ENCODE measurements at regions not wholly inside any gene's neighbourhood (a gene's known extent, or its start where the extent isn't known, plus 50 kb on each side); places are given as distances from the start of the nearest gene placed in this dataset.

- no peak for DNase-seq (ENCODE audit: unreplicated experiment)
- POLR2A ChIA-PET = interaction anchor here (0.6 to 1.1 kb wide), 3 partner anchors 9 to 53 kb away, joined by 3 to 5 read pairs (median 3); no protein-coding TSS in a partner anchor
- H3K4me3 Mint-ChIP-seq (ENCODE audit: unreplicated experiment) = no peak overlapping the region
- CTCF ChIA-PET = interaction anchor here (0.7 to 0.8 kb wide), 2 partner anchors 8 to 18 kb away, joined by 4 read pairs; no protein-coding TSS in a partner anchor
- no peak for TF ChIP-seq CTCF (IDR thresholded peaks at IDR 0.05; ENCODE audit: unreplicated experiment)
- peaks cover 14% of the 10 kb centered on the region for H3K27me3 Mint-ChIP-seq (ENCODE audit: insufficient read depth, unreplicated experiment)
- no peaks in the 10 kb centered on the region for H3K36me3 Mint-ChIP-seq (ENCODE audit: insufficient read depth, unreplicated experiment)
- intact Hi-C loops (cut with micrococcal nuclease) = no loop called here
- no peak overlapping the region for H3K27ac Mint-ChIP-seq (ENCODE audit: low read depth, unreplicated experiment)
- peaks cover 5% of the 10 kb centered on the region for H3K4me1 Mint-ChIP-seq (ENCODE audit: insufficient read depth, unreplicated experiment)
- H3K9me3 Mint-ChIP-seq (ENCODE audit: unreplicated experiment) = no peaks in the 10 kb centered on the region
- no TSS peak for BruUV-seq (replicated peaks)
These were observed 184.5 kb upstream of the TMPRSS15 start for GRCh38 chr21:18588001-18588662.

- DNase-seq (ENCODE audit: unreplicated experiment) = no peak
- TF ChIP-seq CTCF (IDR thresholded peaks at IDR 0.05; ENCODE audit: unreplicated experiment) = no peak
- ChIA-PET POLR2A (interaction anchor here (0.7 kb wide), 1 partner anchor 19 kb away, joined by 3 read pairs; no protein-coding TSS in a partner anchor), CTCF (interaction anchor here (0.7 to 0.8 kb wide), 2 partner anchors 20 to 74 kb away, joined by 3 read pairs; no protein-coding TSS in a partner anchor)
- intact Hi-C loops (cut with micrococcal nuclease) = no loop called here
- peaks cover 7% of the 10 kb centered on the region for H3K9me3 Mint-ChIP-seq (ENCODE audit: unreplicated experiment)
- no TSS peak for BruUV-seq (replicated peaks)
- no peaks in the 10 kb centered on the region for H3K36me3 Mint-ChIP-seq (ENCODE audit: insufficient read depth, unreplicated experiment)
- no peaks in the 10 kb centered on the region for H3K4me1 Mint-ChIP-seq (ENCODE audit: insufficient read depth, unreplicated experiment)
- no peak overlapping the region for H3K27ac Mint-ChIP-seq (ENCODE audit: low read depth, unreplicated experiment)
- no peak overlapping the region for H3K4me3 Mint-ChIP-seq (ENCODE audit: unreplicated experiment)
- H3K27me3 Mint-ChIP-seq (ENCODE audit: insufficient read depth, unreplicated experiment) = no peaks in the 10 kb centered on the region
These were observed 197.6 kb upstream of the TMPRSS15 start for GRCh38 chr21:18601146-18601545.

GRCh38 chr21:18602711-18603110 is 199.1 kb upstream of the TMPRSS15 start:
- POLR2A ChIA-PET = interaction anchor here (0.6 to 0.9 kb wide), 2 partner anchors 9 to 153 kb away, joined by 3 read pairs; no protein-coding TSS in a partner anchor
- Mint-ChIP-seq H3K27me3 (ENCODE audit: insufficient read depth, unreplicated experiment) (no peaks in the 10 kb centered on the region), H3K27ac (ENCODE audit: low read depth, unreplicated experiment) (no peak overlapping the region), H3K36me3 (ENCODE audit: insufficient read depth, unreplicated experiment) (no peaks in the 10 kb centered on the region), H3K4me1 (ENCODE audit: insufficient read depth, unreplicated experiment) (no peaks in the 10 kb centered on the region), H3K4me3 (ENCODE audit: unreplicated experiment) (no peak overlapping the region), H3K9me3 (ENCODE audit: unreplicated experiment) (peaks cover 7% of the 10 kb centered on the region)
- no peak for TF ChIP-seq CTCF (IDR thresholded peaks at IDR 0.05; ENCODE audit: unreplicated experiment)
- BruUV-seq (replicated peaks) = no TSS peak
- intact Hi-C loops (cut with micrococcal nuclease) = no loop called here
- DNase-seq (ENCODE audit: unreplicated experiment) = no peak
- CTCF ChIA-PET = no interaction called here

GRCh38 chr21:18603261-18603660 is 199.7 kb upstream of the TMPRSS15 start:
- DNase-seq (ENCODE audit: unreplicated experiment) = no peak
- Mint-ChIP-seq H3K9me3 (ENCODE audit: unreplicated experiment) (peaks cover 7% of the 10 kb centered on the region), H3K36me3 (ENCODE audit: insufficient read depth, unreplicated experiment) (no peaks in the 10 kb centered on the region), H3K27ac (ENCODE audit: low read depth, unreplicated experiment) (no peak overlapping the region), H3K27me3 (ENCODE audit: insufficient read depth, unreplicated experiment) (no peaks in the 10 kb centered on the region), H3K4me3 (ENCODE audit: unreplicated experiment) (no peak overlapping the region), H3K4me1 (ENCODE audit: insufficient read depth, unreplicated experiment) (no peaks in the 10 kb centered on the region)
- intact Hi-C loops (cut with micrococcal nuclease) = no loop called here
- TF ChIP-seq CTCF (IDR thresholded peaks at IDR 0.05; ENCODE audit: unreplicated experiment) = no peak
- POLR2A ChIA-PET = interaction anchor here (0.8 kb wide), 1 partner anchor 13 kb away, joined by 3 read pairs; no protein-coding TSS in a partner anchor
- no TSS peak for BruUV-seq (replicated peaks)
- CTCF ChIA-PET = no interaction called here
